A549 (cell line): ENCODE measurements at regions not wholly inside any gene's neighbourhood (a gene's known extent, or its start where the extent isn't known, plus 50 kb on each side); places are given as distances from the start of the nearest gene placed in this dataset.
A peak's percentile ranks its signal among the peaks of the same experiment; 100 is the strongest.

ENCODE experiments used
- ATAC-seq, 2 experiments: fragments of 200-7000 bp in 1 of 2; fragments of >200 bp in 1 of 2; cut with Nextera tagmentation in 1 of 2; cut with Tn5 transposase in 1 of 2; 3 replicates each; pipeline versions ENCODE4 v1.8.0 to v1.9.1; 2018 to 2020; ENCODE audit warnings: mild to moderate bottlenecking in 1 of 2, moderate library complexity in 1 of 2
- CTCF ChIA-PET: fragments of 300-600 bp; sonication (Branson Sonifier 250); formaldehyde crosslinking; extraction: SDS; loops from one replicate; lab custom pipeline; 2021; ENCODE audit warnings: antibody characterized with exemption, inconsistent platforms; lab: Yijun Ruan, JAX
- POLR2A ChIA-PET: fragments of 350-600 bp; formaldehyde crosslinking; extraction: SDS; loops from one replicate; lab custom pipeline; 2021; ENCODE audit warnings: antibody characterized with exemption, inconsistent platforms; lab: Yijun Ruan, JAX
- DNase-seq, 2 experiments: peaks; one replicate each; pipeline versions ENCODE4 v3.0.0 to v3.0.0-alpha.2; 2011 to 2016; ENCODE audit warnings: low read depth in 1 of 2, low spot score in 1 of 2
- FAIRE-seq: peaks from 2 replicates; lab custom pipeline; 2011; peaks lifted over from hg19 to GRCh38; lab: Jason Lieb, UNC
- H3K27ac ChIP-seq, 2 experiments: fragments of >200 bp; sonication (Bioruptor Twin); formaldehyde crosslinking; 3 replicates each; pipeline ENCODE4 v1.5.1; 2016 to 2017
- H3K4me1 ChIP-seq: fragments of >200 bp; sonication (Bioruptor Twin); formaldehyde crosslinking; 3 replicates; pipeline ENCODE4 v1.6.1; 2016
- H3K4me2 ChIP-seq: fragments of >200 bp; sonication (Bioruptor Twin); formaldehyde crosslinking; 3 replicates; pipeline ENCODE4 v1.6.1; 2016
- H3K4me3 ChIP-seq: fragments of >200 bp; sonication (Bioruptor Twin); formaldehyde crosslinking; 3 replicates; pipeline ENCODE4 v1.5.1; 2016
- H3K9me3 ChIP-seq: fragments of >200 bp; sonication (Bioruptor Twin); formaldehyde crosslinking; 3 replicates; pipeline ENCODE4 v1.6.1; 2016
- BHLHE40 ChIP-seq: IDR thresholded peaks from 2 replicates; pipeline ENCODE4 v1.6.1; 2012; ENCODE audit warnings: low read depth, low read length, inconsistent platforms
- CHD4 ChIP-seq: fragments of 200-600 bp; sonication (generic); IDR thresholded peaks from 2 replicates; pipeline ENCODE4 v1.6.1; 2016; ENCODE audit warnings: antibody characterized with exemption, mild to moderate bottlenecking, borderline replicate concordance
- EHF ChIP-seq: fragments of 250-450 bp; sonication (Bioruptor Pico); IDR thresholded peaks from 2 replicates; pipeline ENCODE4 v1.5.0; 2020; ENCODE audit warnings: mild to moderate bottlenecking
- ELK1 ChIP-seq: fragments of 150-350 bp; IDR thresholded peaks from 2 replicates; pipeline ENCODE4 v1.6.1; 2014; ENCODE audit warnings: low read depth, mild to moderate bottlenecking, low read length
- FOSB ChIP-seq: fragments of 250-450 bp; sonication (Bioruptor Pico); IDR thresholded peaks from 2 replicates; pipeline ENCODE4 v1.5.0; 2020; ENCODE audit warnings: mild to moderate bottlenecking, moderate library complexity
- FOSL2 ChIP-seq, 2 experiments: fragments of 450-650 bp in 1 of 2; fragments of >200 bp in 1 of 2; sonication (Bioruptor Twin) in 1 of 2; formaldehyde crosslinking; IDR thresholded peaks; 2 replicates each; pipeline versions ENCODE4 v1.5.0 to v1.6.1; 2016 to 2020; ENCODE audit warnings: mild to moderate bottlenecking in 1 of 2, moderate library complexity in 1 of 2
- GATA3 ChIP-seq: IDR thresholded peaks from 2 replicates; pipeline ENCODE4 v1.6.1; 2012; ENCODE audit warnings: borderline replicate concordance
- HOXB13 ChIP-seq: fragments of 250-450 bp; sonication (Bioruptor Pico); IDR thresholded peaks from 2 replicates; pipeline ENCODE4 v1.5.0; 2020; ENCODE audit warnings: low read depth, mild to moderate bottlenecking, moderate library complexity
- JUN ChIP-seq, 2 experiments: fragments of >200 bp; sonication (Bioruptor Twin); formaldehyde crosslinking; IDR thresholded peaks; 2 replicates in 1 of 2; 3 replicates in 1 of 2; pipeline ENCODE4 v1.6.1; 2016 to 2017
- JUNB ChIP-seq: fragments of >200 bp; sonication (Bioruptor Twin); formaldehyde crosslinking; IDR thresholded peaks from 2 replicates; pipeline ENCODE4 v1.6.1; 2016
- KDM5A ChIP-seq: fragments of 200-600 bp; sonication (generic); IDR thresholded peaks from 2 replicates; pipeline ENCODE4 v1.6.1; 2016; ENCODE audit warnings: antibody characterized with exemption, mild to moderate bottlenecking
- NFE2L2 ChIP-seq: fragments of 150-350 bp; conservative IDR thresholded peaks from 2 replicates; pipeline ENCODE4 v1.6.1; 2014; ENCODE audit warnings: low read length
- NPAS2 ChIP-seq: fragments of 250-450 bp; sonication (Bioruptor Pico); IDR thresholded peaks from 2 replicates; pipeline ENCODE4 v1.8.0; 2022; ENCODE audit warnings: mild to moderate bottlenecking, moderate library complexity, borderline replicate concordance
- NR3C1 ChIP-seq: fragments of >200 bp; sonication (Bioruptor Twin); formaldehyde crosslinking; IDR thresholded peaks from 3 replicates; pipeline ENCODE4 v1.6.1; 2017
- POLR2A ChIP-seq: IDR thresholded peaks from 2 replicates; pipeline ENCODE4 v1.6.1; 2012; ENCODE audit warnings: mild to moderate bottlenecking, low read length
- POLR2AphosphoS2 ChIP-seq: conservative IDR thresholded peaks from 2 replicates; pipeline ENCODE4 v1.6.1; 2012; ENCODE audit warnings: low read length, improper control_type of control experiment, inconsistent platforms
- RFX5 ChIP-seq: fragments of 450-650 bp; IDR thresholded peaks from 2 replicates; pipeline ENCODE4 v1.7.1; 2014; ENCODE audit warnings: antibody characterized with exemption, mild to moderate bottlenecking, moderate library complexity
- SREBF2 ChIP-seq: fragments of 450-650 bp; IDR thresholded peaks from 2 replicates; pipeline ENCODE4 v1.6.1; 2014; ENCODE audit warnings: mild to moderate bottlenecking, moderate library complexity
- ZFP36 ChIP-seq: fragments of 450-650 bp; IDR thresholded peaks from 2 replicates; pipeline ENCODE4 v1.6.1; 2014; ENCODE audit warnings: borderline replicate concordance; ENCODE audit not compliant: partially characterized antibody
- ZNF302 ChIP-seq: fragments of 250-450 bp; sonication (Bioruptor Pico); IDR thresholded peaks from 2 replicates; pipeline ENCODE4 v1.9.0; 2021; ENCODE audit warnings: inconsistent platforms, mild to moderate bottlenecking, moderate library complexity
- WGBS: methylation state at CpG from one replicate; pipeline ENCODE4 v1.1.6; 2017; ENCODE audit errors: missing lambda C conversion rate; 5-methylcytosine and 5-hydroxymethylcytosine counted together
- TF ChIP-seq, protein P1 (sequence below): fragments of 450-650 bp; IDR thresholded peaks from 2 replicates; pipeline ENCODE4 v1.6.1; 2014; ENCODE audit warnings: antibody characterized with exemption
- TF ChIP-seq, protein P2 (sequence below): fragments of >200 bp; sonication (Bioruptor Twin); formaldehyde crosslinking; IDR thresholded peaks from 3 replicates; pipeline ENCODE4 v1.6.1; 2016
- TF ChIP-seq, protein P3 (sequence below): fragments of 250-450 bp; sonication (Bioruptor Pico); IDR thresholded peaks from 2 replicates; pipeline ENCODE4 v1.5.0; 2020; ENCODE audit warnings: low read depth, mild to moderate bottlenecking, moderate library complexity
- TF ChIP-seq, protein P4 (sequence below): IDR thresholded peaks from 2 replicates; pipeline ENCODE4 v1.6.1; 2012

GRCh38 chrX:9257718-9258420 is 207.0 kb upstream of the TBL1X start:
- H3K4me1 ChIP-seq: no peaks in the 10 kb centered on the region
- ChIA-PET CTCF (interaction anchor here (0.7 to 0.9 kb wide), 2 partner anchors 60 to 172 kb away, joined by 3 read pairs; no protein-coding TSS in a partner anchor), POLR2A (no interaction called here)
- no peak overlapping the region for H3K4me2 ChIP-seq
- ATAC-seq: no peak
- H3K9me3 ChIP-seq: no peaks in the 10 kb centered on the region
- H3K27ac ChIP-seq: no peak overlapping the region
- H3K4me3 ChIP-seq: no peak overlapping the region
- WGBS: 68% methylated on average over 6 of the region's 6 CpGs
- TF ChIP-seq HOXB13 (CRISPR knock-in tag): no peak
- TF ChIP-seq FOSB: no peak
- TF ChIP-seq, protein P1, sequence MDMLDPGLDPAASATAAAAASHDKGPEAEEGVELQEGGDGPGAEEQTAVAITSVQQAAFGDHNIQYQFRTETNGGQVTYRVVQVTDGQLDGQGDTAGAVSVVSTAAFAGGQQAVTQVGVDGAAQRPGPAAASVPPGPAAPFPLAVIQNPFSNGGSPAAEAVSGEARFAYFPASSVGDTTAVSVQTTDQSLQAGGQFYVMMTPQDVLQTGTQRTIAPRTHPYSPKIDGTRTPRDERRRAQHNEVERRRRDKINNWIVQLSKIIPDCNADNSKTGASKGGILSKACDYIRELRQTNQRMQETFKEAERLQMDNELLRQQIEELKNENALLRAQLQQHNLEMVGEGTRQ: no peak
- no peak for TF ChIP-seq ZNF302 (CRISPR knock-in tag)
- TF ChIP-seq, protein P2, sequence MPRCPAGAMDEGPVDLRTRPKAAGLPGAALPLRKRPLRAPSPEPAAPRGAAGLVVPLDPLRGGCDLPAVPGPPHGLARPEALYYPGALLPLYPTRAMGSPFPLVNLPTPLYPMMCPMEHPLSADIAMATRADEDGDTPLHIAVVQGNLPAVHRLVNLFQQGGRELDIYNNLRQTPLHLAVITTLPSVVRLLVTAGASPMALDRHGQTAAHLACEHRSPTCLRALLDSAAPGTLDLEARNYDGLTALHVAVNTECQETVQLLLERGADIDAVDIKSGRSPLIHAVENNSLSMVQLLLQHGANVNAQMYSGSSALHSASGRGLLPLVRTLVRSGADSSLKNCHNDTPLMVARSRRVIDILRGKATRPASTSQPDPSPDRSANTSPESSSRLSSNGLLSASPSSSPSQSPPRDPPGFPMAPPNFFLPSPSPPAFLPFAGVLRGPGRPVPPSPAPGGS: no peak
- no peak for TF ChIP-seq NR3C1
- TF ChIP-seq, protein P3, sequence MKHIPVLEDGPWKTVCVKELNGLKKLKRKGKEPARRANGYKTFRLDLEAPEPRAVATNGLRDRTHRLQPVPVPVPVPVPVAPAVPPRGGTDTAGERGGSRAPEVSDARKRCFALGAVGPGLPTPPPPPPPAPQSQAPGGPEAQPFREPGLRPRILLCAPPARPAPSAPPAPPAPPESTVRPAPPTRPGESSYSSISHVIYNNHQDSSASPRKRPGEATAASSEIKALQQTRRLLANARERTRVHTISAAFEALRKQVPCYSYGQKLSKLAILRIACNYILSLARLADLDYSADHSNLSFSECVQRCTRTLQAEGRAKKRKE (CRISPR knock-in tag): no peak
- TF ChIP-seq SREBF2: no peak
- no peak for TF ChIP-seq CHD4
- TF ChIP-seq KDM5A: no peak
- no peak for TF ChIP-seq POLR2AphosphoS2
- TF ChIP-seq, protein P4, sequence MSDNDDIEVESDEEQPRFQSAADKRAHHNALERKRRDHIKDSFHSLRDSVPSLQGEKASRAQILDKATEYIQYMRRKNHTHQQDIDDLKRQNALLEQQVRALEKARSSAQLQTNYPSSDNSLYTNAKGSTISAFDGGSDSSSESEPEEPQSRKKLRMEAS: no peak
- TF ChIP-seq EHF: no peak
- TF ChIP-seq ZFP36: no peak
- no peak for TF ChIP-seq ELK1
- no peak for TF ChIP-seq RFX5
- no peak for TF ChIP-seq FOSL2 (IDR thresholded peaks at IDR 0.05)
- TF ChIP-seq FOSL2 (CRISPR knock-in tag; IDR thresholded peaks at IDR 0.05): no peak
- no peak for TF ChIP-seq JUNB
- no peak for TF ChIP-seq NFE2L2
- TF ChIP-seq JUN (IDR thresholded peaks at IDR 0.05): no peak
- FAIRE-seq: no peak
- DNase-seq: no peak

GRCh38 chrX:9258421-9259104 is 206.3 kb upstream of the TBL1X start:
- no peak for DNase-seq
- peak; percentile 87 for FAIRE-seq
- 56% methylated on average over 3 of the region's 3 CpGs for WGBS
- POLR2A ChIA-PET: no interaction called here
- CTCF ChIA-PET: interaction anchor here (0.7 to 1.2 kb wide), 3 partner anchors 59 to 171 kb away, joined by 3 read pairs; no protein-coding TSS in a partner anchor
- no peak overlapping the region for H3K4me3 ChIP-seq
- H3K9me3 ChIP-seq: no peaks in the 10 kb centered on the region
- H3K4me2 ChIP-seq: no peak overlapping the region
- ATAC-seq: no peak
- no peaks in the 10 kb centered on the region for H3K4me1 ChIP-seq
- TF ChIP-seq BHLHE40 (no peak), ZFP36 (no peak), GATA3 (no peak), POLR2A (no peak), NPAS2 (CRISPR knock-in tag) (no peak)
- no peak overlapping the region for H3K27ac ChIP-seq
